Activated CD4-positive, alpha-beta memory T cell treated with anti-CD3 and anti-CD28 coated beads, Interleukin-2, amount 10 ng/mL, durations not matched to agents 7 days and 5 days (primary cell): ENCODE measurements at regions not wholly inside any gene's neighbourhood (a gene's known extent, or its start where the extent isn't known, plus 50 kb on each side); places are given as distances from the start of the nearest gene placed in this dataset.

Experiments
- CTCF ChIA-PET: fragments of 350-600 bp; sonication (Branson Sonifier 250); formaldehyde crosslinking; loops from one replicate; lab custom pipeline; 2021; ENCODE audit warnings: antibody characterized with exemption, inconsistent platforms; lab: Charles Lee
- POLR2A ChIA-PET: fragments of 350-600 bp; sonication (Branson Sonifier 250); formaldehyde crosslinking; loops from one replicate; lab custom pipeline; 2021; ENCODE audit warnings: antibody characterized with exemption; lab: Charles Lee
- DNase-seq: peaks from one replicate; pipeline ENCODE4 v3.0.0-alpha.2; 2020
- H3K27ac Mint-ChIP-seq: one replicate; pipeline ENCODE4 v1.8.0; 2021; ENCODE audit warnings: mild to moderate bottlenecking, mixed read lengths
- H3K27me3 Mint-ChIP-seq: one replicate; pipeline ENCODE4 v1.8.0; 2021; ENCODE audit warnings: mixed read lengths
- H3K36me3 Mint-ChIP-seq: one replicate; pipeline ENCODE4 v1.8.0; 2021; ENCODE audit warnings: low read depth, mixed read lengths
- H3K4me1 Mint-ChIP-seq: one replicate; pipeline ENCODE4 v1.8.0; 2021; ENCODE audit warnings: mixed read lengths
- H3K4me3 Mint-ChIP-seq: one replicate; pipeline ENCODE4 v1.8.0; 2021; ENCODE audit warnings: mild to moderate bottlenecking, mixed read lengths
- H3K9me3 Mint-ChIP-seq: one replicate; pipeline ENCODE4 v1.8.0; 2021; ENCODE audit warnings: mixed read lengths

DNA sequence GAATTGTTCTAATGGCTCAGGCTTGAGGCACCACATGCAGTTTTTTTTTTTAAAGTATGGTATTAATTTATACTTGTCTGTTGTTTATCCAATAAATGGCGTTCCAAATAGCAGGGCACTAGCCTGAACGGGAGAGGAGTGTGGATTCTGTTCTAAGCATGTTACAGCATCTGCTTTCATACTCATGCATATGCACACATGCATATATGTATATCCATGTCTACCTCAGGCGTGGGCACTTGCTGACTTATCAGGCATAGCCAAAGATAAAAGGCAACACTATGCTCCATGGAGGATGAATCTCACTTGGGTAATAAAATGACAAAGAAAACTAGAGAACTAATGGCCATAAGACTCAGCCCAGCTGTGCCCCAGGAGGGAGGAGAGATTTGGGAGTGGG lies 393.8 kb downstream of the GADD45G start:
- ChIA-PET CTCF (no interaction called here), POLR2A (interaction anchor here (0.8 to 1.8 kb wide), 3 partner anchors 9 to 398 kb away, joined by 3 to 4 read pairs (median 4); no protein-coding TSS in a partner anchor)
- Mint-ChIP-seq H3K9me3 (no peaks in the 10 kb centered on the region), H3K4me1 (peaks cover 28% of the 10 kb centered on the region), H3K36me3 (no peaks in the 10 kb centered on the region), H3K27me3 (peaks cover 8% of the 10 kb centered on the region), H3K4me3 (no peak overlapping the region), H3K27ac (no peak overlapping the region)
- no peak for DNase-seq

DNA sequence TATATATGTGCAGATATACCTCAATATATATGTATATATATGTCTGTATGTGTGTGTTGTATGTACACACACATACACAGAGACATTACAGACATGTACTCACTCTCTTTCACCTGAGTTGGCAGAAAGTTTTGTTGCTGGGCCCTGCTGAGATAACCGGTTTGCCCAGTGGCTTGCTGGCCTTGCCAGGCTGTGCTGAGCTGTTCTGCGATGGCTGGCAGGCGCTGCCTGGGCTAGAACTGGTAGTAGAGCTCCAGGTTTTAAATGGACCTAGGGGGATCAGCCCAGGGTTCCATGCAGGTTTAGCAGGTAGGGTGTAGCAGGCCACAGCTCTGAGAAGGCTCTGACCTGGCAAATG lies 394.3 kb downstream of the GADD45G start:
- H3K36me3 Mint-ChIP-seq: no peaks in the 10 kb centered on the region
- POLR2A ChIA-PET: interaction anchor here (0.8 to 1.9 kb wide), 4 partner anchors 10 to 398 kb away, joined by 3 to 6 read pairs (median 4); no protein-coding TSS in a partner anchor
- H3K27me3 Mint-ChIP-seq: peaks cover 8% of the 10 kb centered on the region
- no peak overlapping the region for H3K4me3 Mint-ChIP-seq
- no peak for DNase-seq
- no peak overlapping the region for H3K27ac Mint-ChIP-seq
- CTCF ChIA-PET: interaction anchor here (1.0 to 2.2 kb wide), 3 partner anchors 396 to 405 kb away, joined by 4 to 10 read pairs (median 5); no protein-coding TSS in a partner anchor
- no peaks in the 10 kb centered on the region for H3K9me3 Mint-ChIP-seq
- H3K4me1 Mint-ChIP-seq: peaks cover 28% of the 10 kb centered on the region

DNA sequence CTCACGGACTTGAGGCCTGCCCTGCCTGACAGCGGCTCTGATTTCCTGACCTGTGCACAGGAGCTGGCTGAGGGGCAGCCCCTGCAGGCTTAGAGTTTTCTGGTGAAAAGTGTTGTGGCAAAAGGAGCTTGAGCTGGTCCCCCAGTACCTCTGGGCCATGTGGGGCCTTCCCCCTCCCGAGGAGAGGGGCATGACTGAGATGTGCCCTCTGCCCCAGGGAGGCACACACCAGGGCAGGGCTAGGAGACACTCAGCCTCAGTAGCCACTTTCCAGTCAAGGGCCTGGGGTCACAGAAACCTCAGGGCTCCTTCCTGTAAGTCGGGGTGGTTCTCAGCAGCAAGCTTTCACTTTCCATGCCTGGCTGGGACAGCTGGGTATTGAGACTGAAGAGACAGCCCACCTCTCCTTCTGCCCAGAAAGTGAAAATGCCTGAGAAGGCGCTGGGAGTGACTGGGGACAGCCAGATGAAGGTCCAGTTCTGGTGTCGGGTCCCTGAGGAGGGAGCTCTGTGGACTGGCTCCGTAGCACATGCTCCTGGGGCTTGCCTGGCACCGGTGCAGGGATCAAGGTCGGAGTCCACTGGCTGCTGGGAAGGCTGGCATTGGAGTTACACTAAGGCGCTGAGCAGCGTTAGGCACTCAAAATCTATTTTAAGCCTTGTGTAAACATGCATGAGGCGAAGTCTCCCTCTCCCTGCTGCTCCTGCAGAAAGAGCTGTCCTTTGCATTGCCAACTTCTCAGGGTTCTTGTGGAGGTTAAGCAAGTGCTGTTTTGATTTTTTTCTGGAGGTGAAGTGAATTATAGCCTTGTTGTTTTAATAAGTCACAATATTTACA lies 394.9 kb downstream of the GADD45G start:
- ChIA-PET CTCF (interaction anchor here (0.7 to 2.2 kb wide), 5 partner anchors 9 to 406 kb away, joined by 3 to 10 read pairs (median 4); no protein-coding TSS in a partner anchor), POLR2A (interaction anchor here (0.8 to 1.9 kb wide), 4 partner anchors 10 to 399 kb away, joined by 3 to 6 read pairs (median 4); no protein-coding TSS in a partner anchor)
- peak overlapping the region; percentile 12 for H3K4me3 Mint-ChIP-seq
- peak; percentile 65 for DNase-seq
- H3K27me3 Mint-ChIP-seq: peaks cover 8% of the 10 kb centered on the region
- H3K9me3 Mint-ChIP-seq: no peaks in the 10 kb centered on the region
- H3K4me1 Mint-ChIP-seq: peaks cover 28% of the 10 kb centered on the region
- H3K36me3 Mint-ChIP-seq: no peaks in the 10 kb centered on the region
- H3K27ac Mint-ChIP-seq: peak overlapping the region; percentile 47

- Mint-ChIP-seq H3K9me3 (no peaks in the 10 kb centered on the region), H3K4me1 (peaks cover 28% of the 10 kb centered on the region), H3K36me3 (no peaks in the 10 kb centered on the region), H3K27ac (no peak overlapping the region), H3K4me3 (no peak overlapping the region), H3K27me3 (peaks cover 11% of the 10 kb centered on the region)
- ChIA-PET CTCF (interaction anchor here (1.0 to 2.2 kb wide), 3 partner anchors 78 to 407 kb away, joined by 4 to 10 read pairs (median 4); no protein-coding TSS in a partner anchor), POLR2A (interaction anchor here (1.9 kb wide), 1 partner anchor 398 kb away, joined by 6 read pairs; no protein-coding TSS in a partner anchor)
- no peak for DNase-seq
These were observed 396.1 kb downstream of the GADD45G start for GRCh38 chr9:90000925-90001324.

DNA sequence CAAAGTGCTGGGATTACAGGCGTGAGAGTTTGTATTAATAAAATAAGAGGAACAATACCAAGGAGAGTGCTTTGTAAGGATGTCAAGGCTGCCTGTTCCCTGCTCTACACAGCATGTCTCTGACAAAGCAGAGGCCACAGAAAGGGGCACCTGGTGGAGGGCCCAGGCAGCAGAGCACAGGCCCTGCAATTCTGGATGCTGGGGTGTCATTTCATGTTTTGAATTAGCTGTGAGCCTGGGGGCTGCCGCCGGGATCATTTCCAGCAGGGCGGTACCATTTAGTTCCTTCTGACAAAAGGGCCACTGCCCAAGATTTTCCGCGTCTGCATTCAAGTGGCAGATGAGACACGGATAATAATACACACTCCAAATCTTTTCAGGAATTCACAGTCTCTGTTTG lies 396.9 kb downstream of the GADD45G start:
- no peak overlapping the region for H3K4me3 Mint-ChIP-seq
- CTCF ChIA-PET: interaction anchor here (0.6 to 1.8 kb wide), 3 partner anchors 77 to 755 kb away, joined by 3 to 4 read pairs (median 4); no protein-coding TSS in a partner anchor
- no peaks in the 10 kb centered on the region for H3K36me3 Mint-ChIP-seq
- POLR2A ChIA-PET: no interaction called here
- H3K27me3 Mint-ChIP-seq: peaks cover 11% of the 10 kb centered on the region
- no peaks in the 10 kb centered on the region for H3K9me3 Mint-ChIP-seq
- H3K27ac Mint-ChIP-seq: no peak overlapping the region
- DNase-seq: no peak
- peaks cover 28% of the 10 kb centered on the region for H3K4me1 Mint-ChIP-seq

- ChIA-PET POLR2A (no interaction called here), CTCF (no interaction called here)
- Mint-ChIP-seq H3K4me1 (peaks cover 28% of the 10 kb centered on the region), H3K4me3 (no peak overlapping the region), H3K27me3 (peaks cover 11% of the 10 kb centered on the region), H3K36me3 (no peaks in the 10 kb centered on the region), H3K9me3 (no peaks in the 10 kb centered on the region), H3K27ac (no peak overlapping the region)
- no peak for DNase-seq
These were observed 397.8 kb downstream of the GADD45G start for GRCh38 chr9:90002397-90003271.

DNA sequence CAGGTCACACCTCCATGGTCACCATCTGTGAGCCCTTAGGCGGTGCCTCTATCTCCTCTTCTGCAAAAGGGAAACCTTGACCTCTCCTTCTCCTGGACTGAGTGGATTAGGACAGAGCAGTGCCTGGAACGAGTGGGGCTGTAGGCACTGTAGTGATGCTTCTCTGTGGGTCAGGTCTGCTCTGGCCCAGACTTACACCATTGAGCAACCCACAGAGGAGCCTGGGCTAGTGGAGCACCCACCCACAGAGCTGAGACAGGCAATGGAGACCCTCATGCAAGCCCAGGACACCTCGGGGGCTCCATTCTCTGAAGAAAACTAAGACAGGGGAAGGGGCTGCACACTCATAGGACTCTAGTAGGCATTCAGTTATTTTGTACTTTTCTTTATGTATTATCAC lies 400.6 kb downstream of the GADD45G start:
- CTCF ChIA-PET: no interaction called here
- POLR2A ChIA-PET: no interaction called here
- Mint-ChIP-seq H3K36me3 (no peaks in the 10 kb centered on the region), H3K27ac (no peak overlapping the region), H3K27me3 (peaks cover 12% of the 10 kb centered on the region), H3K9me3 (no peaks in the 10 kb centered on the region), H3K4me1 (peaks cover 10% of the 10 kb centered on the region), H3K4me3 (no peak overlapping the region)
- DNase-seq: no peak

DNA sequence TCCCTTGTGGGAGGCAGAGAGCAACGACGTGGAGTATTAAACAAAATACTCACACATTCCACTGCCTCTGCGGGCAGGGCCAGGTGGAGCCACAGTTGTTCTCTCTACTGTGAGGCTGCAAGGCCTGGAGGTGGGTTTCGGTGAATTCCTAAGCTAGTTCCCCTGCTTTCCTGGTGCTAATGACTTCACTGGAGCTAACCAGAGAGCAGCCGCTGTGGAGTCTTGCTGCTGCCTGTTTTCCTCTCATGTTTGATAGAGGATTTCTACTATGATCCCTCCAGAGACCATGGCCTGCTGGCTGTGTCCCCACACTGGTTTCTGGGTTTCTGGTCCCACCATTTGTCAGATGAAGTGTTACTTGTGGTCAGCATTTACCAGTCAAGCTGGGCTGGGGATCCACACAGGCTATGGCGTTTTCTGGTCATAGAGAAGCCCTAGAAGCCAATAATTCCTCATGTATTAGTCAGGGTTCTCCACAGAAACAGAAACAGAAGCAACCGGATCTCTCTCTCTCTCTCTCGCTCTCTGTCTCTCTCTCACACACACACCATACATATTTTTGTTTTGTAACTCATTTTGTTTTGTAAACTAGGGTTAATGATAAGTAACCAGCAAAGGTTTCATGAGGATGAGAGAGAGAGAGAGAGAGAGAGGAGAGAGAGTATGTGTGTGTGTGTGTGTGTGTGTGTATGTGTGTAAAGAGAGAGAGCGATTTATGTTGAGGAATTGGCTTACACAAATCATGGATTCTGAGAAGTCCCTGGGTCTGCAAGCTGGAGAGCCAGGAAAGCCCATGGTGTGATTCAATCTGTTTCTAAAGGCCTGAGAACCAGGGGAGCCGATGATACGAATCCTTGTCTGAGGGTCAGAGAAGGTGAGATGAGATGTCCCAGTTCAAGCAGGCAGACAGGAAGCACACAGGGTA lies 403.0 kb downstream of the GADD45G start:
- H3K27ac Mint-ChIP-seq: no peak overlapping the region
- ChIA-PET POLR2A (no interaction called here), CTCF (interaction anchor here (1.0 kb wide), 1 partner anchor 8 kb away, joined by 3 read pairs; no protein-coding TSS in a partner anchor)
- no peaks in the 10 kb centered on the region for H3K4me1 Mint-ChIP-seq
- peaks cover 9% of the 10 kb centered on the region for H3K27me3 Mint-ChIP-seq
- H3K9me3 Mint-ChIP-seq: no peaks in the 10 kb centered on the region
- H3K4me3 Mint-ChIP-seq: no peak overlapping the region
- DNase-seq: no peak
- H3K36me3 Mint-ChIP-seq: no peaks in the 10 kb centered on the region

DNA sequence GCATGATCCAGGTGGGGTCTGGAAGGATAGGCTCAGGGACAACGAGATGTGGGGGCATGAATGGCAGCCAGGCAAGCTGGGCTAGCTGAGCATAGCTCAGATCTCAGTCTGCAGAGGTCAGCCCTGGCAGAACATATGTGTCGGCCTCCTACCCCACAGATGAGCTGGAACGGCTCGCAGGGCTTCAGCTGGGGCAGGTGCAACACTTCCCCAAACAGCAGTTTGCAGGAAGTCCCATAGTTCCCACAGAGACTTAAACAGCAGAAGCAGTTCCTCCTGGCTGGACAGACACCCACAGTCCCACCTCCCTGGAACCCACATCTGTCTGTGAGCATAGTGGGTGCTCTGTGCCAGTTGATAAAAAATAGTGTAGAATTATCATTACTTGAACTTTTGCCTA lies 404.6 kb downstream of the GADD45G start:
- Mint-ChIP-seq H3K27ac (no peak overlapping the region), H3K9me3 (no peaks in the 10 kb centered on the region), H3K36me3 (no peaks in the 10 kb centered on the region), H3K27me3 (peaks cover 11% of the 10 kb centered on the region), H3K4me3 (no peak overlapping the region), H3K4me1 (no peaks in the 10 kb centered on the region)
- no peak for DNase-seq
- ChIA-PET POLR2A (no interaction called here), CTCF (interaction anchor here (1.0 kb wide), 1 partner anchor 406 kb away, joined by 3 read pairs; no protein-coding TSS in a partner anchor)

GRCh38 chr9:90010793-90011192 lies 406.0 kb downstream of the GADD45G start:
- Mint-ChIP-seq H3K36me3 (no peaks in the 10 kb centered on the region), H3K4me3 (no peak overlapping the region), H3K27ac (no peak overlapping the region), H3K4me1 (no peaks in the 10 kb centered on the region), H3K27me3 (peaks cover 11% of the 10 kb centered on the region), H3K9me3 (no peaks in the 10 kb centered on the region)
- no peak for DNase-seq
- ChIA-PET POLR2A (no interaction called here), CTCF (no interaction called here)

GRCh38 chr9:90012949-90013348 lies 408.1 kb downstream of the GADD45G start:
- ChIA-PET POLR2A (interaction anchor here (1.8 kb wide), 1 partner anchor 13 kb away, joined by 4 read pairs; no protein-coding TSS in a partner anchor), CTCF (no interaction called here)
- H3K27ac Mint-ChIP-seq: no peak overlapping the region
- no peaks in the 10 kb centered on the region for H3K9me3 Mint-ChIP-seq
- H3K4me3 Mint-ChIP-seq: no peak overlapping the region
- no peak for DNase-seq
- no peaks in the 10 kb centered on the region for H3K36me3 Mint-ChIP-seq
- H3K4me1 Mint-ChIP-seq: no peaks in the 10 kb centered on the region
- peaks cover 9% of the 10 kb centered on the region for H3K27me3 Mint-ChIP-seq

DNA sequence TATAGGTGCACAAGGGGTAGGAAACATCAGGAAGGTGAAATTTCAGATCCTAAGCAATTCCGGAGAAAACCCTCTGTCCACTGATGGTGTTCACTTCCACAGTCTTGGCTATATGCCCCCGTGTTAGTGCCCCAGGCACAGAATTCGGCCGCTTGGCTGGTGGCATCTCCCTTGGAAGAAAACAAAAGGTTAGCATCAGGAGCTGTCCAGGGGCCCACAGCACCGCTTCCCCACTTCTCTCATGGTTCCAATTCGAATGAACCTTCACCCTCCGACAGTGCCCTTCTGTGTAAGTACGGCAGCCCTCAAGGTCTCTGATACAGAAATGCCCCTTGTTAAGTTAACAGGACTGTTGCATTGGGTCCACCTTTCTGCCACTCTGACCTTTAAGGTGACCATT lies 409.0 kb downstream of the GADD45G start:
- H3K36me3 Mint-ChIP-seq: no peaks in the 10 kb centered on the region
- no peak overlapping the region for H3K27ac Mint-ChIP-seq
- ChIA-PET CTCF (interaction anchor here (1.8 kb wide), 1 partner anchor 416 kb away, joined by 5 read pairs; no protein-coding TSS in a partner anchor), POLR2A (interaction anchor here (1.8 kb wide), 1 partner anchor 14 kb away, joined by 4 read pairs; no protein-coding TSS in a partner anchor)
- H3K9me3 Mint-ChIP-seq: no peaks in the 10 kb centered on the region
- no peak for DNase-seq
- H3K27me3 Mint-ChIP-seq: peaks cover 11% of the 10 kb centered on the region
- H3K4me1 Mint-ChIP-seq: peaks cover 4% of the 10 kb centered on the region
- no peak overlapping the region for H3K4me3 Mint-ChIP-seq
